Activated CD4-positive, CD25-positive, alpha-beta regulatory T cell (primary cell): ENCODE measurements at regions not wholly inside any gene's neighbourhood (a gene's known extent, or its start where the extent isn't known, plus 50 kb on each side); places are given as distances from the start of the nearest gene placed in this dataset.

Source experiments
- DNase-seq, 4 experiments: peaks; one replicate each; lab custom pipeline; 2025; lab: John Stamatoyannopoulos, UW

DNA sequence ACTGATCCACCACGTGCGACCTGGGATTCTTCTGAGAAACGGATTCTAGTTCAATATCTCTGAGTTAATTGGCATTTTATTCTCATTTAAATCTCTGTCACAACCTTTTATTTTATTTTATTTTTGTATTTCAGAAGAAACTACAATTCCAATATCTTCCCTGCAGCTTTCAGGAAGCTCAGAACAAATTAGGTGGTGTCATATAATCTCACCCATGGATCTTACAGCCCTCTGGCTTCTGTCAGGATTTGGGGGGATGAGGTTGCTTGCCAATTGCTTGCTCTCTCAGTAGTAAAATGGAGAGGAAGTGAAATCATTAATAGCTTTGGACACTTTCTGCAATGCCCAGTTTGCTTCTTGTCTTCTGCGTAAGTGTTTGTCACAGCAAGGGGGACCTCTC lies 205.4 kb downstream of the TLE3 start:
- no peak for DNase-seq

- DNase-seq, result no peak
Observed at GRCh38 chr15:69893086-69893485, 204.6 kb downstream of the TLE3 start.

- DNase-seq, result no peak
Observed at GRCh38 chr15:69893863-69894262, 203.9 kb downstream of the TLE3 start.

- DNase-seq, result no peak
Observed at GRCh38 chr15:69895202-69895601, 202.5 kb downstream of the TLE3 start.

DNA sequence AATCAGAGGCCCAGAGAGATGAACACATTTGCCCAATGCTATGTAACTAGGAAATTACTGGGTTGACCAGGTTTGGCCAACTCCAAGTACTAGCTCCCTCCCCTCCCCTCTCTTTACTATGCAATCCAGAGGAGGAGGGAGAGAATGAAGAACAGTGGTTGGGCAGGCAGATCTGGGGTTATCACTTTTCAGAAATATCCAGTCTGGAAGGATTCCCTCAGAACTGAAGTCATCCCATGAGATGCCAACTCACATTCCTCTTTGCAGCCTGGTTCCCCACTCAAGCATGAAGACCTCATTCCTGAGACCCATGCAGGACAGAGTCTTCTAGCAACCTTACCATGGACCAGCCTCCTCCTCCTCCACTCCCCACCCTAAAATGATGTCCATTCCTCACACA lies 201.1 kb downstream of the TLE3 start:
- no peak for DNase-seq

GRCh38 chr15:69897061-69897460 lies 200.7 kb downstream of the TLE3 start:
- no peak for DNase-seq

DNA sequence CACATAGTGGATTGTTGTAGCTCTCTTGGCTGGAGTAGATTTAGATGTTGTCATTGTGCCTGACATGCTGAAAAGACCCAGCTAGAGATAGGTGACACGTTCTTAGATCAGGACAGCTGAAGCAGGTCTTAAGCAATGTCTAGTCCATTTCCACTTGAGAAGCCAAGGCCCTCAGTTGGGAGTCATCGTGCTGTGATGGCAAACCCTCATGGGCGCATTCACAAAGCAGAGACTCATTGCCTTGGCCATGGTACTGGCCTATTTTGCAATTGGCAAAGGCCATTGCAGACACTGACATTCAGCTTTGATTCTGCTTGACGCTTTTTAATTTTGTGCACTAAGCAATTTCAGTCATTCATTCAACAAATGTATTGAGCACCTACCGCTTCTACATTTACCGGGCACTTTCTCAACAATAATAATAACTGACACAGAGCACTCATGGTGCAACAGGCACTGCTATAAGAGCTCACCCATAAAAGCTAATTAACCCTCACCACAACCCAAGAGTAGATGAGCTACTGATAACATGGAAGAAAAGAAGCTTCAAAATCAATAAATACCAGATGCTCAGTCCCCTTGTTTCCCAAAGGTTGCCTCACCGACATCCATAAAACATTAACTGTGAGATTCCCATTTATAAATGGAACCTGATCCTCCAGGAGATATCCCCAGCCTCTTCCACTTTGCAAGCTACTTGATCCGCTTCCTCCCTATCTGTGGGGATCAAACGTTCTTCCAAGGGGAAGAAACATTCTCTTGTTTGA lies 200.1 kb downstream of the TLE3 start:
- DNase-seq, result no peak

- DNase-seq, result no peak
Observed at GRCh38 chr15:69898243-69898642, 199.5 kb downstream of the TLE3 start.

DNA sequence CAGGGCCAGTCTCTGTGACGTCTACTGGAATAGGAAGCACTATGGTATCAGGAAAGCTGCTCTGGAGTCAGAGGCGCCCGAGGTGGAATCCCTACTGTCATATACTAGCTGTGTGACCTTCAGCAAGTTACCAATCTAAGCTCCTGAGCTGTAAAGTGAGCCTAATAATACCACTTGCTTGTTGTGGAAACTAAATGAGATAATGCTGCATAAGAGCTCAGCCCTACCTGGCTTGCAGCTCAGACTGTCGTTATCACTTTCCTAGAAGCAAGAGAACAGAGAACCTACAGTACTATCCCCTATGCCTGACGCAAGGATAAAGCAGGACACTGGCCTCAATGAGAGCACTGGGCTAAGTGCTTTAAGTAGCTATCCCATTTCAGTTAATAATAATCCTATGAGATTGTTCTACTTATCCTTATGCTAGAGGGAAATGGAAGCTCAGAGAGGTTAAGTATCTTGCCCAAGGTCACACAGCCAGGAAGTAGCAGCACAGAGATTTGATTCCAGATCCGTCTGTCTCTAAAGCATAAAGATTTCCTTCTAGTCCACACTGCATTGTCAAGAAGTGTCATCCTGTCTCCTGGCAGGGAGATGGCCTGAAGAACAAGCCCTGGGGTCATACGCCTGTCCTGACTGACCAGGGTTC lies 195.2 kb downstream of the TLE3 start:
- no peak for DNase-seq

GRCh38 chr15:69903470-69904469 lies 193.9 kb downstream of the TLE3 start:
- no peak for DNase-seq

GRCh38 chr15:69906256-69907185 lies 191.2 kb downstream of the TLE3 start:
- no peak for DNase-seq

GRCh38 chr15:69908060-69908459 lies 189.7 kb downstream of the TLE3 start:
- no peak for DNase-seq

- DNase-seq, result no peak
Observed at GRCh38 chr15:69908590-69909420, 188.9 kb downstream of the TLE3 start.

DNA sequence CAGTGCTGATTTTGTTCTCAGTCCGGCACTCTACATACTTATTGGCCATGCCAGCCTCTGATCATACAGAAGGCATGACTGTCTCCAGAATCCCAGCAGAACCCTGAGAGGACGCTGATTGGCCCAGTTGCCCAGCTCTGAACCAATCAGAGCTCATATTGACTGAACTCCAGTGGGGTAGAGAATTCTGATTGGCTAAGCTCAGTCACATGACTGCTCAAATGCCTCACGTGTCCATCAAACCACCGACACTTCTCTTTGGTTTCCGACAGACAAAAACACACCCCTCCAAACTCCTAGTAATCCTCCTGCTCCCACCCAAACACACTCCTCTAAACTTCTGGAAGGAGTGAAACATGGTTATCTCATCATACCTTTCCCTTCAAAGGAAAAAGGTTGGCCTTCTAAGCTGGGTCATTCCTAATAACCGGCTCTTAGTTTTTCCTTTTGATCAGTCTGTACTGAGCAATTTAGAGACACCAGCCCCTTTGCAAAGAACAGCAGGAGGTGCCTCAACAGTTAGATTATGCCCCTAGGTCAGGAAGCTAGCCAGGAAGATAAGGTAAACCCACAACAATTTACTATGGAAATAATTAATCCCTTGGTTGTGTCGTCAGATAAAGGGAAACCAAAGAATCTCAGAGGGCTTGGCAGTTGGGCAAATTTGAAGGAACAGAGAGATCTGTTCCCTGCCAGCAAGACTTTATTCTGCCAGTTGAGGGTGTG lies 187.8 kb downstream of the TLE3 start:
- DNase-seq, result no peak

DNA sequence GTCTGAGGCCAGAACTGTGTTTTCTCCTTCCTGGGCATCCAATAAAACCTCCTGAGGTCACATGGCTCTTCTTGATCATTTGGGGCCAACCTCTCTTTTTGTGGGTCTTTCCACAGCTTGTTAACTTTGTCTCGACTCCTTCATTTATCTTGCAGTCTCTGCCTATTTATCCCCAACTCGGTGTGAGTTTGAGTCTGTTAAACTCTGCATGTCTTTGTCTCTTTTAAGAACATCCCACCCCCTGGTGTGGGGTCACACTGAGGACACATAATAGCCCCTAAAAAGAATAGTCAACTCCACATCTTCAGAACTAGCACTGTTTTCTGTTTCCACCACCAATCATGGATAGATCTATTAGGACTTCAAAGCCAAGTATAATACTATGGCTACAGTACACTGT lies 187.2 kb downstream of the TLE3 start:
- no peak for DNase-seq

DNA sequence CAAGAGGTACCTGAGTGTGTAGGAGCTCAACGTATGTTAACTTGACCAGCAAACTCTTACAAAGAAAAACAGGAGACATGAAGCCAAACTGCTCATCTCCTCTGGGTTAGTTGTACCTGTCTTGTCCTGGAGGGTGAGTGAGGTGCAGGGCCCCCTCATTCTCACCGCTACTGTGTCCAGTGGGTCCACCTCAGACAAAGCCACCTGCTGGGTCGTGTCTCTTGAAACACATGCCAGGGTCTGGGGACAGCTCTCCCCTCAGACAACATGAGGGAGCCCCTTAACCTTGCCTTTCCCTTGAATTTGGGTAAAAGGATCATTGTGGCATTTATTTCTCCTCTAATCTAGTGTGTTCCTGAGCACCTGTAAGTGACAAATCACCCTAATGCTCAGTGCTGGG lies 185.6 kb downstream of the TLE3 start:
- DNase-seq, result no peak

- DNase-seq, result no peak
Observed at GRCh38 chr15:69914040-69914439, 183.7 kb downstream of the TLE3 start.

GRCh38 chr15:69914960-69915359 lies 182.8 kb downstream of the TLE3 start:
- no peak for DNase-seq

GRCh38 chr15:69916169-69916785 lies 181.4 kb downstream of the TLE3 start:
- no peak for DNase-seq
